ENCODE measurements at regions not wholly inside any gene's neighbourhood (a gene's known extent, or its start where the extent isn't known, plus 50 kb on each side); places are given as distances from the start of the nearest gene placed in this dataset.
"Not testable (repeated sequence)": the region's sequence is repeated elsewhere in the genome, so short reads cannot be mapped to it uniquely, and the experiment has no call there.

- DNase-seq (ENCODE audit: low spot score), result no peak
- no peak overlapping the region for H3K27ac Mint-ChIP-seq (ENCODE audit: unreplicated experiment)
Observed at GRCh38 chr13:107941345-107942029, 273.8 kb downstream of the LIG4 start.

GRCh38 chr13:107937848-107938247 lies 277.5 kb downstream of the LIG4 start:
- no peak overlapping the region for H3K27ac Mint-ChIP-seq (ENCODE audit: unreplicated experiment)
- peaks cover 2% of the 10 kb centered on the region for H3K4me1 Mint-ChIP-seq (ENCODE audit: low read depth)
- DNase-seq (ENCODE audit: low spot score), result no peak
- H3K9me3 Mint-ChIP-seq (ENCODE audit: low read depth), result no peaks in the 10 kb centered on the region
- no peak overlapping the region for H3K4me3 Mint-ChIP-seq (ENCODE audit: unreplicated experiment)
- H3K36me3 Mint-ChIP-seq (ENCODE audit: low read depth), result no peaks in the 10 kb centered on the region
- H3K27me3 Mint-ChIP-seq (ENCODE audit: low read depth), result peaks cover 1% of the 10 kb centered on the region
- TF ChIP-seq CTCF (IDR thresholded peaks at IDR 0.05), result no peak

More at GRCh38 chr13:107941345-107942029, 273.8 kb downstream of the LIG4 start:
- Mint-ChIP-seq H3K4me1 (ENCODE audit: low read depth) (peaks cover 2% of the 10 kb centered on the region), H3K4me3 (ENCODE audit: unreplicated experiment) (no peak overlapping the region), H3K27me3 (ENCODE audit: low read depth) (no peaks in the 10 kb centered on the region), H3K36me3 (ENCODE audit: low read depth) (no peaks in the 10 kb centered on the region), H3K9me3 (ENCODE audit: low read depth) (peaks cover 9% of the 10 kb centered on the region)
- no peak for TF ChIP-seq CTCF (IDR thresholded peaks at IDR 0.05)

- no peak for DNase-seq (ENCODE audit: low spot score)
- Mint-ChIP-seq H3K27me3 (ENCODE audit: low read depth) (peaks cover 1% of the 10 kb centered on the region), H3K4me3 (ENCODE audit: unreplicated experiment) (no peak overlapping the region), H3K36me3 (ENCODE audit: low read depth) (no peaks in the 10 kb centered on the region), H3K9me3 (ENCODE audit: low read depth) (peaks cover 3% of the 10 kb centered on the region), H3K27ac (ENCODE audit: unreplicated experiment) (no peak overlapping the region), H3K4me1 (ENCODE audit: low read depth) (no peaks in the 10 kb centered on the region)
- no peak for TF ChIP-seq CTCF (IDR thresholded peaks at IDR 0.05)
Observed at GRCh38 chr13:107931056-107931455, 284.3 kb downstream of the LIG4 start.

GRCh38 chr13:107928762-107929161 lies 286.6 kb downstream of the LIG4 start:
- Mint-ChIP-seq H3K4me1 (ENCODE audit: low read depth) (no peaks in the 10 kb centered on the region), H3K9me3 (ENCODE audit: low read depth) (peaks cover 6% of the 10 kb centered on the region), H3K36me3 (ENCODE audit: low read depth) (no peaks in the 10 kb centered on the region), H3K4me3 (ENCODE audit: unreplicated experiment) (no peak overlapping the region), H3K27ac (ENCODE audit: unreplicated experiment) (no peak overlapping the region), H3K27me3 (ENCODE audit: low read depth) (no peaks in the 10 kb centered on the region)
- no peak for DNase-seq (ENCODE audit: low spot score)
- TF ChIP-seq CTCF (IDR thresholded peaks at IDR 0.05), result no peak

- Mint-ChIP-seq H3K36me3 (ENCODE audit: low read depth) (no peaks in the 10 kb centered on the region), H3K9me3 (ENCODE audit: low read depth) (peaks cover 6% of the 10 kb centered on the region), H3K27me3 (ENCODE audit: low read depth) (no peaks in the 10 kb centered on the region), H3K27ac (ENCODE audit: unreplicated experiment) (no peak overlapping the region), H3K4me3 (ENCODE audit: unreplicated experiment) (no peak overlapping the region), H3K4me1 (ENCODE audit: low read depth) (no peaks in the 10 kb centered on the region)
- no peak for TF ChIP-seq CTCF (IDR thresholded peaks at IDR 0.05)
- DNase-seq (ENCODE audit: low spot score), result no peak
Observed at GRCh38 chr13:107927557-107927956, 287.8 kb downstream of the LIG4 start.

- DNase-seq (ENCODE audit: low spot score); H3K9me3 Mint-ChIP-seq (ENCODE audit: low read depth); H3K27me3 Mint-ChIP-seq (ENCODE audit: low read depth); H3K36me3 Mint-ChIP-seq (ENCODE audit: low read depth); H3K27ac Mint-ChIP-seq (ENCODE audit: unreplicated experiment); H3K4me3 Mint-ChIP-seq (ENCODE audit: unreplicated experiment); H3K4me1 Mint-ChIP-seq (ENCODE audit: low read depth): not testable (repeated sequence)
Observed at GRCh38 chr13:107926515-107926914, 288.8 kb downstream of the LIG4 start.

GRCh38 chr13:107916902-107917301 lies 298.4 kb downstream of the LIG4 start:
- not testable (repeated sequence) for H3K27ac Mint-ChIP-seq (ENCODE audit: unreplicated experiment)

More at GRCh38 chr13:107916902-107917301, 298.4 kb downstream of the LIG4 start:
- not testable (repeated sequence) for H3K27me3 Mint-ChIP-seq (ENCODE audit: low read depth); H3K4me1 Mint-ChIP-seq (ENCODE audit: low read depth); DNase-seq (ENCODE audit: low spot score); H3K4me3 Mint-ChIP-seq (ENCODE audit: unreplicated experiment); H3K9me3 Mint-ChIP-seq (ENCODE audit: low read depth); H3K36me3 Mint-ChIP-seq (ENCODE audit: low read depth)

All from chondrocyte (in vitro differentiated cells).